ENCODE measurements at regions not wholly inside any gene's neighbourhood (a gene's known extent, or its start where the extent isn't known, plus 50 kb on each side); places are given as distances from the start of the nearest gene placed in this dataset.
"Not testable (repeated sequence)": the region's sequence is repeated elsewhere in the genome, so short reads cannot be mapped to it uniquely, and the experiment has no call there.

- no peak for DNase-seq
These were observed 124.7 kb upstream of the UNC5B start for GRCh38 chr10:71087622-71088021.

GRCh38 chr10:71088054-71088453, 124.3 kb upstream of the UNC5B start:
- no peak for DNase-seq

- not testable (repeated sequence) for DNase-seq
These were observed 123.8 kb upstream of the UNC5B start for GRCh38 chr10:71088578-71088977.

- DNase-seq, result no peak
These were observed 123.2 kb upstream of the UNC5B start for GRCh38 chr10:71089162-71089561.

GRCh38 chr10:71090330-71090729, 122.0 kb upstream of the UNC5B start:
- no peak for DNase-seq

GRCh38 chr10:71090801-71091200, 121.6 kb upstream of the UNC5B start:
- no peak for DNase-seq

- no peak for DNase-seq
These were observed 119.5 kb upstream of the UNC5B start for GRCh38 chr10:71092812-71093401.

- DNase-seq, result no peak
These were observed 118.8 kb upstream of the UNC5B start for GRCh38 chr10:71093531-71093930.

- DNase-seq, result no peak
These were observed 117.5 kb upstream of the UNC5B start for GRCh38 chr10:71094712-71095390.

- no peak for DNase-seq
These were observed 112.5 kb upstream of the UNC5B start for GRCh38 chr10:71099731-71100361.

- DNase-seq, result no peak
These were observed 108.4 kb upstream of the UNC5B start for GRCh38 chr10:71103961-71104360.

- DNase-seq, result peak; percentile 53
These were observed 106.2 kb upstream of the UNC5B start for GRCh38 chr10:71106151-71106550.

- not testable (repeated sequence) for DNase-seq
These were observed 105.3 kb upstream of the UNC5B start for GRCh38 chr10:71107117-71107516.

- DNase-seq, result peak; percentile 88
These were observed 104.3 kb upstream of the UNC5B start for GRCh38 chr10:71108042-71108441.

GRCh38 chr10:71112138-71112785, 100.1 kb upstream of the UNC5B start:
- DNase-seq, result no peak

GRCh38 chr10:71116426-71116825, 95.9 kb upstream of the UNC5B start:
- DNase-seq, result no peak

- DNase-seq, result not testable (repeated sequence)
These were observed 94.8 kb upstream of the UNC5B start for GRCh38 chr10:71117589-71117988.

GRCh38 chr10:71123023-71123422, 89.3 kb upstream of the UNC5B start:
- DNase-seq, result no peak

GRCh38 chr10:71124921-71125748, 87.2 kb upstream of the UNC5B start:
- no peak for DNase-seq

- no peak for DNase-seq
These were observed 86.6 kb upstream of the UNC5B start for GRCh38 chr10:71125749-71126107.

GRCh38 chr10:71126432-71126831, 85.9 kb upstream of the UNC5B start:
- no peak for DNase-seq

GRCh38 chr10:71127104-71127503, 85.3 kb upstream of the UNC5B start:
- DNase-seq, result no peak

GRCh38 chr10:71127773-71128172, 84.6 kb upstream of the UNC5B start:
- no peak for DNase-seq

Measured in OCI-M1 (cell line).